Psoas muscle (tissue), 7 donors: ENCODE measurements at regions not wholly inside any gene's neighbourhood (a gene's known extent, or its start where the extent isn't known, plus 50 kb on each side); places are given as distances from the start of the nearest gene placed in this dataset.

ENCODE experiments used
- ATAC-seq, 4 donors: fragments of 200-7000 bp; cut with Tn5 transposase; one replicate each; pipeline ENCODE4 v1.9.1; 2020; ENCODE audit warnings: moderate library complexity in 3 of 4, mild to moderate bottlenecking in 2 of 4
- DNase-seq, 2 donors: peaks; one replicate each; pipeline ENCODE4 v3.0.0-alpha.2; 2020
- H3K27ac ChIP-seq: fragments of 200-600 bp; one replicate; pipeline ENCODE4 v1.8.0; 2022
- H3K27me3 ChIP-seq, 3 donors: fragments of 200-600 bp in 1 of 3; one replicate each; pipeline versions ENCODE4 v1.6.1 to v1.8.0; 2013 to 2022; ENCODE audit warnings: low read length in 2 of 3, mild to moderate bottlenecking in 2 of 3, moderate library complexity in 1 of 3; ENCODE audit not compliant: insufficient read depth in 3 of 3
- H3K36me3 ChIP-seq, 2 donors: fragments of 200-600 bp in 1 of 2; one replicate each; pipeline versions ENCODE4 v1.6.1 to v1.8.0; 2013 to 2022; ENCODE audit warnings: low read depth in 1 of 2, mild to moderate bottlenecking in 1 of 2, moderate library complexity in 1 of 2; ENCODE audit not compliant: insufficient read depth in 1 of 2
- H3K4me1 ChIP-seq: fragments of 200-600 bp; one replicate; pipeline ENCODE4 v1.8.0; 2022
- H3K4me3 ChIP-seq: fragments of 200-600 bp; one replicate; pipeline ENCODE4 v1.8.0; 2022; ENCODE audit warnings: mild to moderate bottlenecking
- H3K9me3 ChIP-seq: fragments of 200-600 bp; one replicate; pipeline ENCODE4 v1.8.0; 2022
- CTCF ChIP-seq: fragments of 200-600 bp; IDR thresholded peaks from one replicate; pipeline ENCODE4 v1.8.0; 2022; ENCODE audit warnings: antibody characterized with exemption
- WGBS, 3 donors: extraction: QIAGEN DNeasy Blood & Tissue Kit; methylation state at CpG; one replicate each; pipeline versions ENCODE4 v1.1.6 to v1.1.7; 2013; 5-methylcytosine and 5-hydroxymethylcytosine counted together
- intact Hi-C, 2 donors: fragments of 100-400 bp; cut with DNase I; formaldehyde crosslinking; loops; one replicate each; pipeline versions ENCODE4 v1.11.0 to v1.14.2; 2022
- donor health status: healthy with polysubstance abuse.
- donor health status: DM: no; HTN: no; CAD: no; lungs with moderate emphysema.
- donor health status: Bipolar disorder and iron deficiency.
- donor health status: healthy.
- donor health status: DM: yes; HTN: yes; CAD: no.
- donor health status: DM: no; HTN: no; CAD: no.
- donor health status: DM: yes; HTN: yes; CAD: no.

GRCh38 chr10:91745090-91745831 lies 53.0 kb upstream of the TNKS2 start:
- Histone ChIP-seq H3K9me3 (no peaks in the 10 kb centered on the region), H3K27ac (no peak overlapping the region), H3K4me3 (no peak overlapping the region), H3K27me3 (peaks cover 0 to 5% (median 4%) of the 10 kb centered on the region in 3 donors), H3K36me3 (no peaks in the 10 kb centered on the region), H3K4me1 (no peaks in the 10 kb centered on the region)
- TF ChIP-seq CTCF, result peak; percentile 45
- 28 to 32% (median 31%) methylated on average over 15 of the region's 15 CpGs for WGBS, 3 donors
- ATAC-seq, result peak; percentile 40 to 74 (median 72)
- DNase-seq, result no peak
- intact Hi-C loops, result loop anchor here (10.0 kb wide), 2 partner anchors 150 to 250 kb away; no protein-coding TSS in a partner anchor

GRCh38 chr10:91743465-91743864 lies 54.8 kb upstream of the TNKS2 start:
- Histone ChIP-seq H3K27me3 (peaks cover 0 to 5% (median 4%) of the 10 kb centered on the region in 3 donors), H3K36me3 (no peaks in the 10 kb centered on the region), H3K4me1 (no peaks in the 10 kb centered on the region), H3K27ac (no peak overlapping the region), H3K9me3 (no peaks in the 10 kb centered on the region), H3K4me3 (no peak overlapping the region)
- no peak for TF ChIP-seq CTCF
- intact Hi-C loops, result loop anchor here (10.0 kb wide), 2 partner anchors 151 to 249 kb away; no protein-coding TSS in a partner anchor
- 88 to 94% (median 93%) methylated on average over 1 of the region's 1 CpG for WGBS, 3 donors
- no peak for ATAC-seq
- no peak for DNase-seq

GRCh38 chr10:91742229-91742628 lies 56.0 kb upstream of the TNKS2 start:
- no peak overlapping the region for H3K4me3 ChIP-seq
- intact Hi-C loops, result loop anchor here (10.0 kb wide), 2 partner anchors 153 to 247 kb away; no protein-coding TSS in a partner anchor
- DNase-seq (no peak), ATAC-seq (no peak)
- H3K27me3 ChIP-seq, result peaks cover 0 to 5% (median 4%) of the 10 kb centered on the region in 3 donors
- no peaks in the 10 kb centered on the region for H3K4me1 ChIP-seq
- no peak overlapping the region for H3K27ac ChIP-seq
- no peaks in the 10 kb centered on the region for H3K9me3 ChIP-seq
- no peaks in the 10 kb centered on the region for H3K36me3 ChIP-seq
- no peak for TF ChIP-seq CTCF
- WGBS, 3 donors, result 15 to 28% (median 20%) methylated on average over 1 of the region's 1 CpG

GRCh38 chr10:91741356-91741755 lies 56.9 kb upstream of the TNKS2 start:
- H3K4me3 ChIP-seq, result no peak overlapping the region
- TF ChIP-seq CTCF, result no peak
- H3K4me1 ChIP-seq, result no peaks in the 10 kb centered on the region
- peaks cover 0 to 5% (median 4%) of the 10 kb centered on the region in 3 donors for H3K27me3 ChIP-seq
- no peak overlapping the region for H3K27ac ChIP-seq
- intact Hi-C loops, result loop anchor here (10.0 kb wide), 2 partner anchors 153 to 247 kb away; no protein-coding TSS in a partner anchor
- no peaks in the 10 kb centered on the region for H3K9me3 ChIP-seq
- no peak for ATAC-seq
- H3K36me3 ChIP-seq, result no peaks in the 10 kb centered on the region
- 41 to 50% (median 49%) methylated on average over 1 of the region's 1 CpG for WGBS, 3 donors
- no peak for DNase-seq
